IMR-90 (cell line): ENCODE measurements at regions not wholly inside any gene's neighbourhood (a gene's known extent, or its start where the extent isn't known, plus 50 kb on each side); places are given as distances from the start of the nearest gene placed in this dataset.

ENCODE experiments used
- ATAC-seq: fragments of 200-7000 bp; cut with Tn5 transposase; 2 replicates; pipeline ENCODE4 v1.9.1; 2020; ENCODE audit warnings: low read depth, mild to moderate bottlenecking, moderate library complexity
- BruUV-seq: library from RNA; stranded (reverse); fragments of 400-500 nt; replicated peaks from 2 replicates; lab custom pipeline; 2021; lab: Mats Ljungman, UMichigan
- CTCF ChIA-PET: fragments of 300-600 bp; formaldehyde crosslinking; extraction: SDS; loops from one replicate; lab custom pipeline; 2021; ENCODE audit warnings: antibody characterized with exemption; lab: Yijun Ruan, JAX
- POLR2A ChIA-PET: fragments of 300-600 bp; sonication (Branson Sonifier 250); formaldehyde crosslinking; loops from one replicate; lab custom pipeline; 2022; ENCODE audit warnings: antibody characterized with exemption; ENCODE audit not compliant: unreplicated experiment; lab: Charles Lee
- DNase-seq: peaks from one replicate; pipeline ENCODE4 v3.0.0; 2013
- H2AFZ ChIP-seq: replicated peaks from 2 replicates; pipeline ENCODE3; 2013; ENCODE audit warnings: low read length, mild to moderate bottlenecking; ENCODE audit not compliant: poor library complexity
- H2AK5ac ChIP-seq: 2 replicates; pipeline ENCODE4 v1.6.1; 2013; ENCODE audit warnings: low read depth, low read length, inconsistent platforms
- H2AK9ac ChIP-seq: replicated peaks from 2 replicates; pipeline ENCODE3; 2013; ENCODE audit warnings: mild to moderate bottlenecking, low read depth, low read length, moderate library complexity; ENCODE audit not compliant: poor library complexity
- H2BK120ac ChIP-seq: 2 replicates; pipeline ENCODE4 v1.6.1; 2013; ENCODE audit warnings: low read depth, low read length, inconsistent platforms
- H2BK15ac ChIP-seq: 3 replicates; pipeline ENCODE4 v1.6.1; 2013; ENCODE audit warnings: low read depth, low read length, inconsistent platforms
- H2BK20ac ChIP-seq: 2 replicates; pipeline ENCODE4 v1.6.1; 2013; ENCODE audit warnings: low read depth, mild to moderate bottlenecking, inconsistent platforms, low read length, moderate library complexity
- H2BK5ac ChIP-seq: 2 replicates; pipeline ENCODE4 v1.6.1; 2013; ENCODE audit warnings: mild to moderate bottlenecking, low read depth, low read length, inconsistent platforms; ENCODE audit not compliant: poor library complexity, severe bottlenecking
- H3K14ac ChIP-seq: replicated peaks from 2 replicates; pipeline ENCODE4 v1.6.1; 2013; ENCODE audit warnings: low read depth, low read length, inconsistent platforms
- H3K18ac ChIP-seq: 2 replicates; pipeline ENCODE4 v1.6.1; 2013; ENCODE audit warnings: low read depth, low read length, control low read depth
- H3K23ac ChIP-seq: 2 replicates; pipeline ENCODE4 v1.6.1; 2013; ENCODE audit warnings: low read depth, low read length, inconsistent platforms
- H3K27ac ChIP-seq: 2 replicates; pipeline ENCODE4 v1.5.1; 2013; ENCODE audit warnings: mild to moderate bottlenecking, control low read depth, low read length; ENCODE audit not compliant: insufficient read depth
- H3K27me3 ChIP-seq: 2 replicates; pipeline ENCODE4 v1.6.1; 2013; ENCODE audit warnings: low read length; ENCODE audit not compliant: control insufficient read depth, insufficient read depth
- H3K36me3 ChIP-seq: 2 replicates; pipeline ENCODE4 v1.6.1; 2013; ENCODE audit warnings: low read length, mixed read lengths; ENCODE audit not compliant: control insufficient read depth, insufficient read depth
- H3K4ac ChIP-seq: 2 replicates; pipeline ENCODE4 v1.6.1; 2013; ENCODE audit warnings: low read depth, low read length, inconsistent platforms
- H3K4me1 ChIP-seq: 2 replicates; pipeline ENCODE4 v1.6.1; 2013; ENCODE audit warnings: low read length, mixed read lengths; ENCODE audit not compliant: control insufficient read depth, insufficient read depth
- H3K4me2 ChIP-seq: 2 replicates; pipeline ENCODE4 v1.6.1; 2013; ENCODE audit warnings: low read depth, mild to moderate bottlenecking, control low read depth, low read length, moderate library complexity
- H3K4me3 ChIP-seq: 2 replicates; pipeline ENCODE4 v1.5.1; 2013; ENCODE audit warnings: low read depth, mild to moderate bottlenecking, control low read depth, low read length, moderate library complexity; ENCODE audit not compliant: insufficient read depth
- H3K56ac ChIP-seq: 2 replicates; pipeline ENCODE4 v1.6.1; 2013; ENCODE audit warnings: low read length, inconsistent platforms; ENCODE audit not compliant: insufficient read depth; ENCODE audit errors: extremely low read depth
- H3K79me1 ChIP-seq, 2 experiments: 2 replicates each; pipeline ENCODE4 v1.6.1; 2013; ENCODE audit warnings: low read length in 2 of 2, inconsistent platforms in 1 of 2, low read depth in 1 of 2
- H3K9ac ChIP-seq: 2 replicates; pipeline ENCODE4 v1.6.1; 2013; ENCODE audit warnings: low read depth, low read length, control low read depth
- H3K9me1 ChIP-seq: 2 replicates; pipeline ENCODE4 v1.6.1; 2013; ENCODE audit warnings: low read length, inconsistent platforms; ENCODE audit not compliant: insufficient read depth
- H3K9me3 ChIP-seq: 2 replicates; pipeline ENCODE4 v1.6.1; 2013; ENCODE audit warnings: low read length; ENCODE audit not compliant: control insufficient read depth, insufficient read depth
- H4K20me1 ChIP-seq: 2 replicates; pipeline ENCODE4 v1.6.1; 2013; ENCODE audit warnings: low read length, inconsistent platforms; ENCODE audit not compliant: insufficient read depth
- H4K5ac ChIP-seq: 2 replicates; pipeline ENCODE4 v1.6.1; 2013; ENCODE audit warnings: mild to moderate bottlenecking, low read depth, low read length, control low read depth
- H4K8ac ChIP-seq, 2 experiments: 2 replicates each; pipeline ENCODE4 v1.6.1; 2013; ENCODE audit warnings: low read depth in 2 of 2, low read length in 2 of 2, control low read depth in 1 of 2, inconsistent platforms in 1 of 2
- H4K91ac ChIP-seq: 2 replicates; pipeline ENCODE4 v1.6.1; 2013; ENCODE audit warnings: low read depth, low read length, inconsistent platforms; ENCODE audit not compliant: insufficient read depth
- BHLHE40 ChIP-seq: fragments of 150-350 bp; IDR thresholded peaks from 2 replicates; pipeline ENCODE4 v1.6.1; 2016; ENCODE audit warnings: mild to moderate bottlenecking, low read depth, low read length
- CEBPB ChIP-seq: IDR thresholded peaks from 2 replicates; pipeline ENCODE4 v1.6.1; 2012; ENCODE audit warnings: low read depth, low read length, improper control_type of control experiment
- CHD1 ChIP-seq: IDR thresholded peaks from 2 replicates; pipeline ENCODE4 v1.6.1; 2012; ENCODE audit warnings: low read depth, low read length, improper control_type of control experiment
- CTCF ChIP-seq: conservative IDR thresholded peaks from 2 replicates; pipeline ENCODE4 v1.5.1; 2012; ENCODE audit warnings: mild to moderate bottlenecking, low read depth, low read length, improper control_type of control experiment
- ELK1 ChIP-seq: fragments of 150-350 bp; IDR thresholded peaks from 2 replicates; pipeline ENCODE4 v1.6.1; 2016; ENCODE audit warnings: low read depth, mild to moderate bottlenecking, low read length, moderate library complexity, borderline replicate concordance
- FOS ChIP-seq: fragments of 150-350 bp; IDR thresholded peaks from 2 replicates; pipeline ENCODE4 v1.6.1; 2016; ENCODE audit warnings: low read depth, low read length
- MAFK ChIP-seq: IDR thresholded peaks from 2 replicates; pipeline ENCODE4 v1.6.1; 2012; ENCODE audit warnings: low read depth, low read length, improper control_type of control experiment
- MAZ ChIP-seq: IDR thresholded peaks from 2 replicates; pipeline ENCODE4 v1.6.1; 2012; ENCODE audit warnings: low read depth, mild to moderate bottlenecking, low read length, improper control_type of control experiment, moderate library complexity, borderline replicate concordance
- MXI1 ChIP-seq: IDR thresholded peaks from 2 replicates; pipeline ENCODE4 v1.6.1; 2012; ENCODE audit warnings: low read depth, mild to moderate bottlenecking, low read length, moderate library complexity, borderline replicate concordance
- NFE2L2 ChIP-seq: fragments of 150-350 bp; IDR thresholded peaks from 2 replicates; pipeline ENCODE4 v1.6.1; 2016; ENCODE audit warnings: low read depth, mild to moderate bottlenecking, low read length
- POLR2A ChIP-seq: IDR thresholded peaks from 2 replicates; pipeline ENCODE4 v1.6.1; 2012; ENCODE audit warnings: mild to moderate bottlenecking, low read depth, low read length
- RAD21 ChIP-seq: IDR thresholded peaks from 2 replicates; pipeline ENCODE4 v1.6.1; 2012; ENCODE audit warnings: low read length, improper control_type of control experiment
- RCOR1 ChIP-seq: IDR thresholded peaks from 2 replicates; pipeline ENCODE4 v1.6.1; 2012; ENCODE audit warnings: mild to moderate bottlenecking, low read length, improper control_type of control experiment; ENCODE audit not compliant: insufficient replicate concordance
- RFX5 ChIP-seq: IDR thresholded peaks from 2 replicates; pipeline ENCODE4 v1.8.0; 2012; ENCODE audit warnings: low read depth, mild to moderate bottlenecking, low read length, moderate library complexity
- SMC3 ChIP-seq: fragments of 150-350 bp; IDR thresholded peaks from 2 replicates; pipeline ENCODE4 v1.6.1; 2016; ENCODE audit warnings: low read depth, mild to moderate bottlenecking, antibody characterized with exemption, low read length, moderate library complexity
- USF2 ChIP-seq: fragments of 150-350 bp; IDR thresholded peaks from 2 replicates; pipeline ENCODE4 v1.6.1; 2017; ENCODE audit warnings: mild to moderate bottlenecking, antibody characterized with exemption, low read length, low read depth
- dilution Hi-C: fragments of 300-500 bp; cut with HindIII; formaldehyde crosslinking; loops from one replicate; pipeline ENCODE4 v1.14.3; 2018; ENCODE audit warnings: low sequenced_read_pairs; ENCODE audit not compliant: unreplicated experiment
- in situ Hi-C: fragments of 300-500 bp; cut with MboI; formaldehyde crosslinking; loops from 3 replicates; pipeline ENCODE4 v1.14.3; 2019; ENCODE audit warnings: low sequenced_read_pairs, inconsistent platforms, mixed read lengths
- intact Hi-C: fragments of 100-400 bp; cut with micrococcal nuclease; formaldehyde crosslinking; loops from 2 replicates; pipeline ENCODE4 v1.10.0; 2022

- no peak overlapping the region for H3K4ac ChIP-seq
- H3K27ac ChIP-seq = no peak overlapping the region
- no peak overlapping the region for H3K14ac ChIP-seq
- no peak overlapping the region for H2AK5ac ChIP-seq
- H4K91ac ChIP-seq = no peak overlapping the region
- DNase-seq (no peak), ATAC-seq (no peak)
- H4K20me1 ChIP-seq = no peaks in the 10 kb centered on the region
- ChIA-PET CTCF (no interaction called here), POLR2A (no interaction called here)
- no peak overlapping the region for H2BK15ac ChIP-seq
- H3K4me2 ChIP-seq = no peak overlapping the region
- H3K9me3 ChIP-seq = no peaks in the 10 kb centered on the region
- no peaks in the 10 kb centered on the region for H3K9me1 ChIP-seq
- no peak overlapping the region for H3K18ac ChIP-seq
- H4K5ac ChIP-seq = no peak overlapping the region
- H3K27me3 ChIP-seq = no peaks in the 10 kb centered on the region
- no peak overlapping the region for H2BK5ac ChIP-seq
- H3K4me1 ChIP-seq = no peaks in the 10 kb centered on the region
- no peak overlapping the region for H3K4me3 ChIP-seq
- H3K36me3 ChIP-seq = no peaks in the 10 kb centered on the region
- H3K56ac ChIP-seq = no peak overlapping the region
- no peak overlapping the region for H3K23ac ChIP-seq
- TF ChIP-seq MXI1 = no peak
- TF ChIP-seq CHD1 = no peak
- no peak for TF ChIP-seq MAFK
- no peak for TF ChIP-seq FOS
- no peak for TF ChIP-seq ELK1
- no peak for TF ChIP-seq RCOR1
- TF ChIP-seq USF2 = no peak
- TF ChIP-seq MAZ = no peak
- TF ChIP-seq BHLHE40 = no peak
- no peak for TF ChIP-seq RAD21
- no peak for TF ChIP-seq CTCF
- no peak for TF ChIP-seq NFE2L2
- TF ChIP-seq RFX5 = no peak
- TF ChIP-seq SMC3 = no peak
- TF ChIP-seq CEBPB = no peak
- TF ChIP-seq POLR2A = no peak
- no peaks in the 10 kb centered on the region for H3K79me1 ChIP-seq
- H2BK120ac ChIP-seq = no peak overlapping the region
- no peak overlapping the region for H3K9ac ChIP-seq
- H2AFZ ChIP-seq = no peak overlapping the region
- no peak overlapping the region for H2AK9ac ChIP-seq
- no TSS peak for BruUV-seq
- no peak overlapping the region for H2BK20ac ChIP-seq
- in situ Hi-C loops (no loop called here), dilution Hi-C loops (no loop called here), intact Hi-C loops (no loop called here)
- H4K8ac ChIP-seq = no peak overlapping the region
Observed at GRCh38 chr7:124354201-124354600, 321.3 kb upstream of the TMEM229A start.
